ENCODE measurements at regions not wholly inside any gene's neighbourhood (a gene's known extent, or its start where the extent isn't known, plus 50 kb on each side); places are given as distances from the start of the nearest gene placed in this dataset.
A peak's percentile ranks its signal among the peaks of the same experiment; 100 is the strongest.

GRCh38 chr2:12059616-12060441 is 313.4 kb downstream of the LPIN1 start:
- DNase-seq (ENCODE audit: low spot score), result no peak

- no peak for DNase-seq (ENCODE audit: low spot score)
These were observed 314.5 kb downstream of the LPIN1 start for GRCh38 chr2:12060886-12061285.

DNA sequence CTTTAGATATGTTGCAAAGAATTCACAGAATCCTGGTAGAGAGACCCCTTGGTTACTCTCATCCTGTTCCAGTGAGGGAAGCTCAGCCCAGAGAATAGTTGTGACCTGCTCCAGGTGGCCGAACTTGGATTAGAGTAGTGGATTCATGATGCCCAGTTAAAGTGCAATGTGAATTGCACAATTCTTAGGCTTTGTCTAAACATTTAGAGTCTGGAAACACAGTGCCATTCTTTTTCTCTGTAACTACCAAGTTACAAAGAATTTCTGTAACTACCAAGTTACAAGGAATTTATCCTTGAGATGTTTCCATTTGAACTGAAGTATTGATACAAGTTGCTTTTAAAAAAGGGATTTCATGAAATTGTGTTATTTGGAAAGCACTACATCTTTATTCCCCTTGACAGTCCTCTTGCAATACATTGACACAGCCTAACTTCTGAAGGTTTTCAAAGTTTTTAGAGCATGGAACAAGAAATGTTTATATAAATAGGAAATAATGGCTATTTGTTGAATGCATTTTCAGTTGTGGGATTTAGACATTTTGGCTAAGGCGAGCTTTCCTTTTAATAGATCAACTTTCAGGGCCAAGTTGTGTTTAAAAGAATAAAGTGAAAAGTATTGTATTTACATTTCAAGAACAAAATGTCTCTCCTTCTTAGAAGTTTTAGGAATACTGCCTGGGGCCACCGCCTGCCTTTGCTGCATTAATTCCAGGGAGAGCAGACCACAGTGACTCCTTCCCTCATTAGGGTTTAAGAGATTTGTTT is 315.0 kb downstream of the LPIN1 start:
- no peak for DNase-seq (ENCODE audit: low spot score)

DNA sequence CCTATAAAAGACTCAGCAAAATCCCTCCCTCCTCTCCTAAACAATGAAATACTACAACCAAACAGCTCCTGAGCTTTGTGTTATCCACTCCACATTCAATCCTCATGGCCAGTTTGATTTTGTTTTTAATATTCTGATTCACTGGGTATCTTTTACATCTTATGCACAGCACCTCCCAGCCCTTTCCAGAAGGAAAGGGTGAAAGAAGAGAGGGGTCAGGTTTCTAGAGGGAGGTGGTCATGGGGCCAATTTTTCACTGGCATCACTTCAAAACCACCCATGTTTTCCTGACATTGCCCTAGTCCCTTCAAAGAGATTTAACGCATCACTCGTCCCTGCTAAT is 315.6 kb downstream of the LPIN1 start:
- DNase-seq (ENCODE audit: low spot score), result no peak

DNA sequence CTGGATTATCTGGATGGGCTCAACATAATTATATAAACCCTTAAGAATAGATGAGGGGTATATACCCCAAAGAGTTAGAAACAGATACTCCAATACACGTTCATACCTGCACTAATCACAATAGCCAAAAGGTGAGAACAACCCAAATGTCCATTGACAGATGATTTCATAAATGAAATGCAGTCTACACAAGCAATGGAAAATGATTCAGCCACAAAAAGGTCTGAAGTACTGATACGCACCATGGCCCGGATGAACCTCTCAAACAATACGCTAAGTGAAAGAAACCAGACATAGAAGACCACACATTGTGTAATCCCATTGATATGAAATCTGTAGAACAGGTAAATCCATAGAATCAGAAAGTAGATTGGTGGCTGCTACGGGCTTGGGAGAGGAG is 316.8 kb downstream of the LPIN1 start:
- DNase-seq (ENCODE audit: low spot score), result no peak

GRCh38 chr2:12064153-12064552 is 317.7 kb downstream of the LPIN1 start:
- DNase-seq (ENCODE audit: low spot score), result no peak

DNA sequence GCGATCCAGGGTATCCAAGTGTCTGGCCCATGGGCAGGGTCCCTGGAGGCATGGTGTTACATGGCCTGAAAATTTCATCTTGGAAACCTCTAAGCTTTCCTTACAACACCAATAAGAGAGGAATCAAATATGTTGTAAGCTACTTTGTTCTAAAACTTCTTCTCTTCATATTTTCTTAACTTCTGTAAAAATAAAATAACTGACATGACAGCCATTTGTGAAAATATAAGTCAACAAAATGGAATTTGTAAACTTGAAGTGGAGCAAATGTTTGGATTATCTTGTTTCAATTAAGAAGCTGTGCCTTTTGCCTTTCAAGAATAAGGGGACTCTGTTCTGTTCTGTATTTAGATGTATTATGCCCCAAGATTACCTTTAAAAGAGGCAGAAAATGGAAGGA is 319.7 kb downstream of the LPIN1 start:
- no peak for DNase-seq (ENCODE audit: low spot score)

GRCh38 chr2:12066986-12067385 is 320.6 kb downstream of the LPIN1 start:
- DNase-seq (ENCODE audit: low spot score), result no peak

- DNase-seq (ENCODE audit: low spot score), result no peak
These were observed 322.5 kb downstream of the LPIN1 start for GRCh38 chr2:12068796-12069538.

DNA sequence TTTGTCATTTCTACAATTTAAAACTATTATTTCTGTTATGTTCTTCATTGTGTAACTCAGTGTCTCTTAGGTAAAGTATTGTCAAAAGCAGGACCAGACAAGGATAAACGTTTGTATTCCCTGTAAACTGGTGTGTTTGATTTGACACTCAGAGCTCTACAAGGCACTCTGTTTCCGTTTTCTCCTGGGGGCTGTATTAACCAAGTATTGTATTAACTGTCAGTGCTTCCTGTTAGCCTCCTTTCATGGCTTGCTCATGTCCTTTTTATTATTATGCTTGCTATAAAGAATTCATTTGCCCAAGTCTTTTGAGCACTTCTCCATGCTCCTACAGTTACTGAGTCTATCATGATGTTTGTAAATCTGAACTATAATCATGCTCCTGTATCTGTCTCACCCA is 323.7 kb downstream of the LPIN1 start:
- DNase-seq (ENCODE audit: low spot score), result no peak

- DNase-seq (ENCODE audit: low spot score), result no peak
These were observed 324.1 kb downstream of the LPIN1 start for GRCh38 chr2:12070581-12070980.

DNA sequence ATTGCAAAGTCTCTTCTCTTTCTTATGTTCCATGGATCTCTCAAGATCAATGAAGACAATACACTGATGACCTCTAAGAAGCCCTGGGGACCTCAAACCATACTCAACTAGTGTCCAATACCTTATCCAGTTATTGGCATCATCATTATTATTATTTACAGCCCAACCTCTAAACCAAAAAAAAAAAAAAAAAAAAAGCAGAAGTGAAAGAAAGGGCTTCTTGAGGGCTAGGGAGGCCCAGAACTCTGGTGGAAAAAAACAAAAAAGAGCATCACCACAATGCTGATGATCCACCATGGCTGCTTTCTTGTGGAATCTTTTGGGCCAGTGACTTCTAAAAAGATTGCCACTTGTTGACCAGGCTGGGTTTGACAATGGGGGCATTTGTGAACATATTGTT is 324.9 kb downstream of the LPIN1 start:
- no peak for DNase-seq (ENCODE audit: low spot score)

GRCh38 chr2:12073217-12073852 is 326.9 kb downstream of the LPIN1 start:
- DNase-seq (ENCODE audit: low spot score), result no peak

- peak; percentile 24 for DNase-seq (ENCODE audit: low spot score)
These were observed 327.9 kb downstream of the LPIN1 start for GRCh38 chr2:12074126-12074844.

DNA sequence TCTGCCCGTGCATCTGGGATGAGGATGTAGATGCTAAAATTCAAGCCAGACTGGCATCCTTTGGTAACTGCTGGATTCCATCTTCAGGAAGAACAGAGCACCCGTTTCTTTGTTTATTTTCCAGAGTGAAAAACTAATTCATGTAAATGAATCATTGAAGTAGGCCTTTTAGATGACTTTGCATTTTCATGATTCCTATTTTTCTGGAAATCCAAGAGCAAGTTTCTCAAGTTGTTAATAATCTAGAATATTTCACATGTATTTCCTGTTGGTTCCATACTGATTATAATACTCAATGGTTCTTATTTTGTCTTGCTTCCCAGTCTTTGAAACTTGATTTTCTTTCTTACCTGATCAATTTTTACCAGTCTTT is 328.4 kb downstream of the LPIN1 start:
- DNase-seq (ENCODE audit: low spot score), result no peak

GRCh38 chr2:12075603-12076002 is 329.2 kb downstream of the LPIN1 start:
- no peak for DNase-seq (ENCODE audit: low spot score)

- no peak for DNase-seq (ENCODE audit: low spot score)
These were observed 330.4 kb downstream of the LPIN1 start for GRCh38 chr2:12076810-12077209.

DNA sequence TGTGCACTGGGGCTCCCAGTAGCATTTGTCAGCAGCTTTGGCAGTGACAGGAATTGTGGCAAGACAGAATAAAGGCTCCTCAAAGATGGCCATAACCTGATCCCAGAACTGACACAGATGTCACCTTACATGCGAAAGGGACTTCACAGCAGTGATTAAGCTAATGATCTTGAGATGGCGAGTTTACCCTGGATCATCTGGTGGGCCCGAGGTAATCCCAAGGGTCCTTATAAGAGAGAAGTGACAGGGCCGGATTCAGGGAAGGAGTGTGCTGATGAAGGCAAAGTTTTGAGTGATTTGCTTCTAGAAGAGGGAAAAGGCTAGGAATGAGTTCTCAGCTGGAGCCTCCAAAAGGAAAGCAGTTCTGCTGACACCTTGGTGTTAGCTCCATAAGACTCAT is 333.9 kb downstream of the LPIN1 start:
- no peak for DNase-seq (ENCODE audit: low spot score)

DNA sequence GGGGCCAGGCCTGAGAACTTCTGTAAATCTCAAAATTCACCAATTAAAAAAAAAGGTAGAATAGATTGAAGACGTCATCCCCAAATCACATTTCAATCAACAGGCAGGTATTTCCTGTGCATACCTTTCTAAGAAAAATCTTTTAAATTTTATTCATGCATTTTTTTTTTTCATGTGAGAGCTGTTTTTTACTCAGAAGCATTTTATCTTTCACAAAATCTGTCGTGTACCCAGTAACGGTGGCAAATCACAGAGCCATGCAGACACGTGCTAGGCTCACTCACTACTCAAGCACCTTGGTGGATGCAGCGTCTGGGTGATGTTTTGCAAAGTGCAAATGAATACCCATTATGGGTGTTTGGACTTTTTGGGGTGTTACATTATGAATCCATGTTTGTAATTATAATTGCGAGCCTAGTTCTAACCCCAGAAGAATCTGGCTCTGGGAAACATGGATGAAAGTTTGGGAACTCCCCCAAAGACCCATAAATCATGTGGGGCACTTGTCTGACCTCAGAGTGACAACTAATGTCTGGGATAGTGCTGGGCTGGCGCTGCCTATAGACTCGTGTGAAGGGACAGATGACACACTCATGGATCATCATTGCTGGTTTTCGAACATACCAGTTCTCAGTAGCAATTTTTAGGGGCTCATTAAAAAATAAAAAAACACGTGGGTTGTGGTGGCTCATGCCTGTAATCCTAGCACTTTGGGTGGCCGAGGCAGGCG is 335.2 kb downstream of the LPIN1 start:
- no peak for DNase-seq (ENCODE audit: low spot score)

- DNase-seq (ENCODE audit: low spot score), result peak; percentile 16
These were observed 336.7 kb downstream of the LPIN1 start for GRCh38 chr2:12083081-12083581.

All from globus pallidus (tissue), 1 donor.